GM19455 (cell line): ENCODE measurements at regions not wholly inside any gene's neighbourhood (a gene's known extent, or its start where the extent isn't known, plus 50 kb on each side); places are given as distances from the start of the nearest gene placed in this dataset.
"Not testable (repeated sequence)": the region's sequence is repeated elsewhere in the genome, so short reads cannot be mapped to it uniquely, and the experiment has no call there.

ENCODE experiments used
- ATAC-seq: cut with Tn5 transposase; IDR thresholded peaks from one replicate; pipeline ENCODE4 v1.9.1; 2021; ENCODE audit not compliant: unreplicated experiment

DNA sequence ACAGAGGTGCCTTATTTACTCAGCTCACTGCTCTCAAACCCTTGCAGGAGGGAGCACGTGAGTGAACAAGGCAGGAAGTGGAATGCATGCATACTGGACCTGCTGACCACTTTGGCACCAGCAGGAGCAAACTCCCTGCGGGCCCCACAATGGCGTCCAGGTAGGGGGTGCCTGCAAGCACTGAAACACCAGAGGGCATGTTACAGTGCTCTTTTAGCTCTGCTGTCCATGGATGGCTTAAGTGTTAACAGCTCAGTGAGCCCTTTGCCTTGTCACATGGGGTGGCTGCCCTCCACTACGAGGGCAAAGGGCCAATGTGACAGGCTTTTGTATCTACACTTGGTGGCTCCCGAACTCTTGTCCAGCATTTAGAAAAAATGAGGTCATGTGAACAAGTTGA lies 199.5 kb upstream of the UGT8 start:
- ATAC-seq = no peak

DNA sequence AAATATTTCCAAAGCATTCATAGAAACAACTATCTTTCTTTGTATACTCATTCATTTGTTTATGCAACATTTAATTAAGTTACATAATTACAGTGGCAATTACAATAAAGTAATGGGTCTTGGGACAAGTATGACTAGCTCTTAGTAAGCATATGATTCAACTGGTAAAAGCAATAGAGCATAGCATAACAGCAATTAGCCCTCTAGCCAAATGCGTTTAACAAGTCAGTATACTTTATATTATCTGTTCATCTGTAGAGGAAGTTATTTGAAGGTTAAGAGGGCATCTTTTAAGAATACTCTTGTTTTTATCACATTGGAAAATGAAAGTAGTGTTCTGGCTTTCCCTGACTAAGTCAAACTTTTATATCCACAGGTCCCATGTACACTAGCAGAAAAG lies 198.1 kb upstream of the UGT8 start:
- no peak for ATAC-seq

DNA sequence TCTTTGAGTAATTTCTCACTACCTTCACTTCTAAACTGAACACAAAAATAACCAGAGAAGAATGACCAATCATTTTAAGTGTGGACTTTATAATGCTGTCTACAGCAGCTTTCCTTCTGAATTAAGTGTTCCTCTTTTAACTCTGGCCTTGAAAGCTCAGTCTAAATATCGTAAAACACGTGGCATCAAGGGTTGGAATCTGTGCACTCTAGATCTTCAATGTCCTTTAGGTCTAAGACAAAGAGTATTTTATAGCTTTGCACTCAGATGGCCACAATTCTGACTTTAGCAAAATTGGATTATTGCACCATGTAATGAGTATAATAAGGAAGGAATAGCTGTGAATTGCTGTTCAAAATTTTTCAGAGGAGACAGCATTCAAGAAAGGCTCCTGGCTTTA lies 197.1 kb upstream of the UGT8 start:
- no peak for ATAC-seq

DNA sequence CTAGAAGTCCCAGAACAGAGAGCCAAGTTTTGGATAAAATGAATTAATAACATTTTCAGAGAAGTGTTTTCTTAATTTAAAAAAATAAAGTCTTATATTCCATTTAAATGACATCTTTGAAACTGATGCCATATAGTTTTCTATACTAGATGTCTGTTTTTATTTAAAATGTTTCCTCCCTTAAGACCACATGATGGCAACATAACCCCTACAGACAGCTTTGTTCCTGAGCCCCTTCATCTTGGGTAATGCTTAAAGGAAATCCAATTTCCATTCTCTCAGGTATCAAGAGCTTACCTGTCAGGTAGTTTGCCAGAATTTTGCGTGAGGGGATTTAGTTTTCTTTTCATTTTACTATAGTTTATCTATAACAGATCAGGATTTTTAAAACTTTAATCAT lies 181.4 kb upstream of the UGT8 start:
- ATAC-seq = no peak

DNA sequence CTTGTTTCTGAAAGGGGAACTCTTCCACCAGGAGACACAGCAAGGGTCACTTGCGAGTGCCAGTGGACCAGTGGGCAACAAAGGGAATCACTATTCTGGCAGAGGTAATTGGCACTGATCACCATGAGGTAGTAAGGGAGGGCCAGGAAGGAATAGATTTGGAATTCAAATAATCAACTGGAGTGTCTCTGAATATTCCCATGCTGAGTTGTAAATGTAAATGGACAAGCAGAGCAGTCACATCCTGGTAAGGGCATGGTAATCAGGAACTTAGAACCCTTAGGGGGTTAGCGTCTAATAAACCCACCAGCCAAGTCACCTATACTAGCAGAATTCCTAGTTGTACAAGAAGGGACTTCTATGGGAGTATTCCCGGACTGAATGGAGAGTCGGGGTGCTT lies 178.5 kb upstream of the UGT8 start:
- no peak for ATAC-seq

DNA sequence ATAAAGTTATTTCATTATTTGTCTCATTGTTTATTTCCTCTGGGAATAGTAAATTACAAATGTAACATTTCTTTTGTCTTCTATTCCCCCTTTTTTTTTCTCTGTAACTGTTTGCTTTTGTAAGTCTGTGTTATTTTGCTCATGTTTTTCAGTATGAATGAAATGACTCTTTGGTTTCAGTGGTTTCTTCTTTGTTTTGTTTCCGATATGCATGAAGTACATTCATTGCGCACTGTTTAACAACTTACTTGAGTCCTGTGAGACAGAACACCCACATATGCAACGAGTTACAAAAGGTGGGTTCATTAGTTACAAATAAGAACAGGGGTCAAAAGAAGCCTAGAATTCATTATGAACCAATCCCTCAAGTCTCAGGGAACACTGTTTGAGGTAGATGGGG lies 175.0 kb upstream of the UGT8 start:
- peak; percentile 99 for ATAC-seq

DNA sequence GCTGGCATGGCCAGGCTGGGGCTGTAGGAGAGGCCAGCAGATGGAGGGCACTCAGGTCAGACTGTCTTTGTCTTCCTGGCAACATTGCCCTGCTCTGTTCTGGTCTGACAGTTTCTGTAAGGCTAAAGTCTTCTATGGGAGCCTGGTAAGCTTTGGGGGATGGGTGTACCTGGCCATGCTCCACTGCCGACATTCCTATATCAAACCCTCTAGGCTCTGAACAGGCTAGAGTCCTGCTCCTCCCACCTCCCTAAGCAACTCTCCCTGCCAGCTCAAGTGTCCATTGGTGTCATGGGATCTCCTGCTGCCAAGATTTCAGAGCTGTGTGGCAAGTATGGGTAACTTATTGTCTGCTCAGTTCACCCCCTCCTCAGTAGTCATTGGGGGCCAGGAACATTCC lies 163.5 kb upstream of the UGT8 start:
- no peak for ATAC-seq

DNA sequence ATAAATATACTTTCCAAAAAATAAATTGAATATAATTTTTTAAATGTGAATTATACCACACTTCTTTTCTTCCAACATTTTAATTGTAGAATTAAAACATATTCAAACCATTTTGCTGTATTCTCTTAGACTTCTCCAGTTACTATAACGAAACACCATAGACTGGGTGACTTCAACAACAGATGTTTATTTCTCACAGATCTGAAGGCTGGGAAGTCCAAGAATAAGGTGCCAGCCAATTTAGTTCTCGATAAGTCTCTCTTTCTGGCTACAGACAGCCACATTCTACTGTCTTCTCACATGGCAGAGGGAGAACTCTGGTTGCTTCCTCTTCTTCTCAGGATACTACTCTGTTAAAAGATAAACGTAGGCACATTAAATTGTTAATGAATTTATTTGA lies 155.8 kb upstream of the UGT8 start:
- no peak for ATAC-seq

DNA sequence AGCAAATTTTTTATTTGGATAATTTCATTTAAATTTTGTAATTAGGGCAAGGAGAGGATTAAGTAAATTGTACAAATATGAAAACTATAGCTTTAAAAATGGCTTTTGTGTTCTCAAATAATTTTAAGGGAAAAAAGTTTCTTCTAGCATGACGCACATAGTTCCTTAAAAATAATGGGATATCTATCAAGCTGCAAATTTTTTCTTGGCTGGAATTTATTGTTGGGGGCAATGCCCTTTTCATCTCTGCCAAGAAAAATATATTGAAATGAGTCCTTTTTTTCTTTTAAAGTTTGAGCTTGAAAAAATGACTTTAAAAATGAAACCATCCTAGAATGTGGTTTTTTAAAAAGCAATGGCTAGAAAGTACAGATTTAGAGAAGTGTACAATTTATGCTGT lies 154.4 kb upstream of the UGT8 start:
- no peak for ATAC-seq

DNA sequence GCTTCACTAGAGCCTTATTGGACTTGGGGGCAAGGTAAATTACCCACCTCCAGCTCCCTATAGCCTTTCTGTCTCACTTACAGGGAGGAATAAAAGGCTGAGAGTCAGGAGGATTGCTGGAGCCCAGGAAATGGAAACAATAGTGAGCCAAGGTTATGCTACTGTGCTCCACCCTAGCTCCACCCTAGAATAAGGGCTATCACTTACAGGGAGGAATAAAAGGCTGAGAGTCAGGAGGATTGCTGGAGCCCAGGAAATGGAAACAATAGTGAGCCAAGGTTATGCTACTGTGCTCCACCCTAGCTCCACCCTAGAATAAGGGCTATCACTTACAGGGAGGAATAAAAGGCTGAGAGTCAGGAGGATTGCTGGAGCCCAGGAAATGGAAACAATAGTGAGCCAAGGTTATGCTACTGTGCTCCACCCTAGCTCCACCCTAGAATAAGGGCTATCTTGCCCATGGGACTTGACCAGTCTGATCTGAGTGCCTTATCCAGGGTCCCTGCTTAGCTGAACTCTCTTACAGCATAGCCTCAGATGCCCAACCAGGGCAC lies 150.6 kb upstream of the UGT8 start:
- ATAC-seq = not testable (repeated sequence)

DNA sequence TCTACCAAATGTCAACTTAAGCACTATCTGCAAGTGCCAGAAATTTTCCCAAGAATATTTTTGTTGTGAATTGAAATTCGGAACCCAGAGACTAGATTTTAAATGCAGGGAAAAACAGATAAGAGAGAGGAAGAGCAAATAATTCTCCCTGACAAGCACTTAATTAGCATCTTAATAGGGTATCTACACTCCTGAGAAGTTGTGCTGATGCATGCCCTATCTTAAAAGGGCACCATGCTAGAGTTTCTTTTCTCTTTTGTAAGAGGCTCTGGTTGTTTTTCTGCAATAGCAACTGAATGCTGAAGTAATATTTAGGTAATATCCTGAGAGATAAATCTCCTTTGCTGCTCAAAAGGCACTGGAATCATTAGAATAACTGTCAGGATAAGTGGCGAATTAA lies 139.9 kb upstream of the UGT8 start:
- ATAC-seq = no peak

DNA sequence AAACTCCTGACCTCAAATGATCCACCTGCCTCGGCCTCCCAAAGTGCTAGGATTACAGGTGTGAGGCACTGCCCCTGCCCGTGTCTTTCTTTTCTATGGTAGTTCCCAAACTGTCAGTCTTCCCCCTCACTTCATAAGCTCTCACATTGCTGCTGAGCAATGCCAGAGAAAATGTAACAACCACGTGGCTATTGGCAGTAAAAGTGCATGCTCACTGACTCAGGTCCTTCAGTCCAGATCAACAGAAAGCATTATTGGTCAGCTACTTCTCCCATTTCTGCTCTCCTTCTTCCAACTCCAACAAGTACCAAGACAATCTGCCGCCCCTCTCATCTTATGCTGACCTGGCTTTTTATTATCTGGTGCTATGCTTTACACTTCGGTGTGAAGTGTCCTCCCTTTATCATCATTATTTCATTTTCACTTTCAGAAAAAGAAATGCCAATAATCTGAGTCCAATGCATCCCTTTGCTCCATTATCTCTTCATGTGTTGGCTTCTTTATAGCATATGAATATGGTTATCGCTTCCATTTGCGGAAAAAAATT lies 133.8 kb upstream of the UGT8 start:
- no peak for ATAC-seq

DNA sequence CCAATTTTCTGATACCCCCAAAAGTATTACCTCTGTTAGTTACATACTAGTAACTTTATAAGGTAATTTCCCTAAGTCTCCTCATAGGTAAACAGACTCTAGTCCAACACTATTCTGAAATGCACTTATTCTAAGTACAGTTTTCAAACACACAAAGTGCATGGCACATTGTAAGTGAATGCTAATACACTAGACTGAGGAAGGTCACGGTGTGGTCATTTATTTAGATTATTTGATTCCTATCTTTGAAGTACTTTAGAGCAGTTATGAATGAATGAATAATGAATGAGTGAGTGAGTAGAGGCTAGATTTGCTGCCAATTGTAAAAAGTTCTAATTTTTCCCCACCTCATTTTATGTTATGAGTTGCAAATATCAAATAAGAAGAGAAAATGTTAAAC lies 132.8 kb upstream of the UGT8 start:
- no peak for ATAC-seq

DNA sequence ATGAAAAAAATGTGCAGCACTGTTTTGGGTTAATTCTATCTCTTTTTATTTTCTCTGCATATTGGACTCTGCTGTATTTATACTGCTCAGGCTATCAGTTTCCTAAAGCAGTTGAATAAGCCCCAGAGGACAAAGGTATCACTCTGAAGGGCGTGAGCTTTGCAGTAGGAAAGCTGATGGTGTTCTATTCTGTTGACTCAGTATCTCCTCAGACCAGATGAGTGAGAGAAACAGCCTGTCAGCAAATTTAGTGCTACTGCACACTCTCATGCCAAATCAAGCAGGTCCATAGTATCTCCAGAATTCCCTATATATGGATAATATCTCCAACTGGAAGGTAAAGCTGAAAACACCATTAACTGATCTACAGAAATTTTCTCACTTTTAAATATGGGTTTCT lies 132.3 kb upstream of the UGT8 start:
- no peak for ATAC-seq

DNA sequence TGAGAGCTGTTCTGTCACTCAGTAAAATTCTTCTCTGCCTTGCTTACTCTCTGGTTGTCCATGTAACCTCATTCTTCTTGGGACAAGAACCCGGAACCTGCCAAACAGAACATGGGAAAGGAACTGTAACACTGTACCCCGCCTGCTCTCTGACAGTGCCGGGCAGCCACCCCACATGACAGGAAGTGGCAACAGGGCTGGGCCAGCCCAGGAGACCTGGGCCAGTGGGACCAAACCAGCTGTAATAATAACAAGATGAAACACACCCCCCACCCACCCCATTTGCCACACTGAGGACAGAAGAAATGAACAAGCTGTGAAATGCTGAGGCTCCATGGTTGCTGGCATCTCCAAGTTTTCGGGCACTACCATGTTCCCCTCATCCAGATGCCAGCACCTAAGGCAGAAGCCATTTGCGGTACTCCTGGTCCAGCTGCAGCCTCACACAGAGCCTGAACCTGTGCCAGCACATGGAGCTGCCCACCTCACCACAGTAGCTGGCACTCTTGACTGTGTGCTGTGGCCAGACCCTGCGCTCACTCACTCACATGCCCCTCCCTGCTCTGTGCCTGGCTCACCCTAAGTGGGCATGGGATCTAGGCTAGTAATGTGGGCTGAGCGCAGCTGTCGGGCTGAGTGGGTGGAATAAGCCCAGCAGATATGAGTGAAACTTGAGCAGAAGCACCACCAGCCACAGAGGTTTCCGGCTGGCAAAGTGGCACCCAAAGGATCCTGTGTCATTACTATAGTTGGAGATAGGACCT lies 126.2 kb upstream of the UGT8 start:
- no peak for ATAC-seq

DNA sequence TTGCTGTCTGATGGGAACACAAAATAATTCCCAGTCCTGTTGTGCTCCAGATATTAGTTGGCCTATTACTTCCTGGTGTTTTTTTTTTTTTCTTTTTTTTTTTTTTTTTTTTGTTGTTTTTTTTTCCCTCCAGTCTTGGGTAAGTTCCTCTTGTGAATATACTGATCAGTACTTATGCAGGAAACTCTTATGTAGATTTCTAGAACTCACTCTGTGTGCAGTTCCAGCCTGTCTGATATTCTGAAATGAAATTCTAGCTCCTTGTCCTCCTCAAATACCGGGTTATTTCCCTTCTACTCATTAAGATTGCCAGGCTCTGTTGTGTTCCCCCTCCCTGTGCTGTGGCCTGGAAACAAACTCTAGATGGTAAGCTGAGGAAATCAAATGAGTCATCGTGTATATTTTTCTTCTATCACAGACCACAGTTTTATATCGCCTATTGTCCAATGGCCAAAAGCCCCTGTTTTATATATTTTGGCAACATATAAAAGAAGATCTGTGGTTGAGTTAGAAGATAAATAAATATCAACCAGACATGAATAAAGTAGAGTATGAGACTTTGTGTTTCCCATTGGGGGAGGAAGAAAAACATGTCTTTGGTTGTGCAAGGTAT lies 124.3 kb upstream of the UGT8 start:
- no peak for ATAC-seq

DNA sequence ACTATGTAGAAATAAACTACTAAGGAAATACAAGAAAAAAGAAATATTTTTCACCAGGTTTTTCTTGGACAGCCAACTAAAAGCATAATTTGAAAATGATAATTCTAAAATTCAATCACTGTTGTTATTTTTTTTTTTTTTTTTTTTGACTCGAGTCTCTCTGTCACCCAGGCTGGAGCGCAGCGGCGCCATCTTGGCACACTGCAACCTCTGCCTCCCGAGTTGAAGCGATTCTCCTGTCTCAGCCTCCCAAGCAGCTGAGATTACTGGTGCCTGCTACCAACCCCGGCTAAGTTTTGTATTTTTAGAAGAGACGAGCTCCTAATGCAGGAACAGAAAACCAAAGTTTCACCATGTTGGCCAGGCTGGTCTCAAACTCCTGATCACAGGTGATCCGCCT lies 122.3 kb upstream of the UGT8 start:
- no peak for ATAC-seq

DNA sequence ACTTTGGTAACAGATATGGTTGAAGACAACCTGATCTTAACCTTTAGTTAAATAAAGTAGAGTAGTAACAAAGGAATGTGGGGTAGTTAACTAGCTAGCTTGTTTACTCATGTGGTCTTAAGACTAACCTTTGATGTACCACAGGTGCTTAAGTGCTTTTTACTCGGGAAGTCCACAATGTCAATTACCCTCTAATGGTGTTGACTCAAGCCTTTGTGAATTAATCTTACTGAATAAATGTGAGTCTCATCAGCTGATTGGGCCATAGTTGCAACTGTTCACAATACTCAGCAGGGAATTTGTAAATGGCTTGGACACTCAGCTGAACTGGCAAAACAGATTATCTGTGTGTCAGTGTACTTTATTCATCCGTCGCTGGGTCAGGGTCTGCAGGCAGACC lies 119.0 kb upstream of the UGT8 start:
- ATAC-seq = no peak

DNA sequence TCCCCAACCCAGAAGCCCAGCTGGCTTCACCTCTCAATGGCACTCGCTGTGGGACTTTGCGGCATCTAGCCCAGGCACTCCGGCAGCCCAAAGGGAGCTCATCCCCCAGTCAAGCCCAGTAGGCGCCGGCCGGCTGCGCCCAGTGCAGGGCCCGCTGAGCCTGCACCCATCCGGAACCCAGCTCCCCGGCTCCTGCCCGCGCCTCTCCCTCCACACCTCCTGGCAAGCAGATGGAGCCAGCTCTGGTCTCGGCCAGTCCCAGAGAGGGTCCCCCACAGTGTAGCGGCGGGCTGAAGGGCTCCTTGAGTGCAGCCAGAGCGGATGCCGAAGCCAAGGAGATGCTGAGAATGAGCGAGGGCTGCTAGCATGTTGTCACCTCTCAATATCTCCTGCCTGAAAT lies 116.8 kb upstream of the UGT8 start:
- no peak for ATAC-seq

DNA sequence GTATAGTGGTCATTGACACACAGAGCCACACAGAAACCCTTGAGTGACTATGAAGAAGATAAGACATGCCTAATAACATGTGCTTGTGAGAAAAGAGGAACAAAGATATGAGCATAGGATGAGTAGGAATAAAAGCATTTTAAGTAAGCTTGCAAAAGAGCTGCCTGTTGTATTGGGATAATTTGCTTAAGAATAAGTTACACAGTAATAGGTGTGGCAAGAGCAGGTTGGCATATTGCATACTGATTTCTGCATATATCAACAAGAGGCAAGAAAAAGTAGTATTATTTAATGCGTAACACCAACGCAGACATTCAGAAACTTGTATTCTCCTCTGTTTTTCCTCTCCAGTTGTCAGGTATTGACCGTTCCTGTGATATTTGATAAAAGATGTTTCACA lies 111.5 kb upstream of the UGT8 start:
- no peak for ATAC-seq

DNA sequence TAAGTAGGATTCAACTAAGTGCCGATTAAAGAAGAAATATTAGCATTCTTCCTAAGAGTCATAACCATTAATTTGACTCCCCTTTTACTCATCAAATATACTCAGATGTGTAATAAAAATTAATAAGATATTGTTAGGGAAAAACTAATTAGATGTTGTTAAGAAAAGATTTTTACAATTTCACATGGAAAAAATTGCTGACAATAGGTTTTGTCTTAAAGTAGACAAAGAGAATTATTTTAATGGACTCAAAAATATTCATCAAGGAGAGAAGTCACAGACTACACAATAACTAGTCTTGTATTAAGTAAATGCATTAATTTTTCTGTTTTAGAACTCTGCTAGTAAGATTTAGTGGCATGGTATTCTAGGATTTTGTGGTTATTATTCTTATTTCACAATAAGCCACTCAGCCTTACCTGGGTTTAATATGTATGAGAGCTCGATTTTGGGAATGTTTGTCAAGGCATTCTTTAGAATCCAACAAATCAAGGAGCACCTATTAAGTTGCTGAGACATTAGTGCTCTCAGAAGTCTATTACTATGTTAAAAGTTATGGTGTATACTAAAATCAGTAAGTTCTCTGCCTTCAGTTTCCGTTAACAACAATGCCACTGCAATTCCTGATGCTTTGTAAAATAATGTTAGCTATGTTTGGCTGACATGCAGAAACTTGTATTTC lies 110.2 kb upstream of the UGT8 start:
- ATAC-seq = no peak

DNA sequence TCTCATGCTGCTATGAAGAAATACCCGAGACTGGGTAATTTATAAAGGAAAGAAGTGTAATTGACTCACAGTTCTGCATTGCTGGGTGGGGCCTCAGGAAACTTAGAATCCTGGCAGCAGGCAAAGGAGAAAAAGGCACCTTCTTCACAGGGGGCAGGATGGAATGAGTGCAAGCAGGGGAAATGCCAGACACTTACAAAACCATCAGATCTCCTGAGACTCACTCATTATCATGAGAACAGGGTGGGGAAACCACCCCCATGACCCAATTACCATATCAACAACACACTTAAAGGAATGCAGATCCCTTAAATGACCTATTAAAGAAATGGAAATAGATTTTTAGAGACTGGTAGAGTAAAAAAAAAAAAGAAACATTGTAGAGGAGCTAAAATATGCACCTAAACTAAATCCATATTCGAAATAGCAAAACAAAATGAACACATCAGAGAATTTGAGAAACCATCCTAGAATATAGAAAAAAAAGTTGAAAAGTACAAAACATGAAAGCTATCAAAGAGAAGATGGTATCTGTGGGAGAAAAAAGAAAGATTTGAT lies 104.3 kb upstream of the UGT8 start:
- ATAC-seq = no peak
